ENCODE measurements at regions not wholly inside any gene's neighbourhood (a gene's known extent, or its start where the extent isn't known, plus 50 kb on each side); places are given as distances from the start of the nearest gene placed in this dataset.

DNA sequence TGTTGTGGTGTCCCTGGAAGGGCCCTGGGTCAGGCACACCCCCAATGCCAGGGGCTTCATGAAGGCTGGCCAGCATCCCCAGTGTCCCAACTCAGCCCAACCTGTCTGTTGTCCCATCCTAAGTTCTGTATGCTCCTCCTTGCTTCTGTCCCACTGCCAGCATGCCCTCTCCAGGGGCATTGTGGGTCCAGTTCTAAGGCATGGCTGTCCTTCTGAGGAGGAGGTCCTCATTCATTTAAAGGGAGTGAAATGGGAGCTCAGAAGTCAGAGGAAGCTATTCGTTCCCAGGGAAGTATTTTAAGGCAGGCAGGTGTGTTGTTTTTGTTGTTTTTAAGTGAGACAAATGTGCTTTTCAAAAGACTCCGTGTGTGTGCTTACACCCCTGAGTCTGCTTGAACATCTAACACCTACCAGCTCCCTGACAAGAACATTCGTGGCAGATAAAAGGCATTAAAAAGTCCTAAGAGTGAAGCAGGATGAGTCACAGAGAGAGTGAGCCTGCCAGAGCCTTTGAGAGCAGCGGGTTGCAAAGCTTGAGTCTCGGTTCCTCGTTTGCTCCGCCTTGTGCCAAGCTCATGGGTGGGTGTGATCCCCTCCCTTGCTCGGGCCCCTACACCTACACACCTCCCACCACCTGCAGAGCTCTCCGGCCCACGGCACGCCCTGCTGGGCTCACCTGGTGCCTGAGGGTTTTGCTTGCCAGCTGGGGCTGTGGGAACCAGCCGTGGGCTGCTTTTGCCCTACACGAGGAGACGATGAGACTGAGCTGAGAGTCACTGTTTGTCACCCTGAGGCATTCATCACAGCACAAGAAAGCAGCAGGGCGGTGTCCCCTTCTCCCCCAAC lies 183.4 kb upstream of the TOPAZ1 start:
- ATAC-seq = peak; percentile 75

- ATAC-seq = no peak
These were observed 182.8 kb upstream of the TOPAZ1 start for GRCh38 chr3:44058868-44059203.

DNA sequence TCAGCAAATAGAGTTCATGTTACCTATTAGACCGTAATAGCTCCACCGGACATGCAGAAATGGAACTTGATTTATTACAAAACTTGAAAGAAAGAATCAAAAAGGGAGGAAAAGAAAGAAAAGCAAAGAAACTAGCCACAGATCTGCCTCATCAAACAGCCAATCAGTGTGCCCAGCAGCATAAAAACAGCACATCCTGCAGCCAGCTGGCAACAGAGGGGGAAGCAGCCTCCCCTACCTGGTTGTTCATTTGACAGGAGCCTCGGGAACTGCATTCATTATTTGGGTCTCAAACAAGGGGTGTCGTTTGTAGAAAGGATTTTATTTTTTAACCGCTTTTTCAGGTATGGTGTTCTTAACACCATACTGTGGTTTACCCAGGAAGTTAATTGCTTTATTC lies 181.5 kb upstream of the TOPAZ1 start:
- ATAC-seq = no peak

DNA sequence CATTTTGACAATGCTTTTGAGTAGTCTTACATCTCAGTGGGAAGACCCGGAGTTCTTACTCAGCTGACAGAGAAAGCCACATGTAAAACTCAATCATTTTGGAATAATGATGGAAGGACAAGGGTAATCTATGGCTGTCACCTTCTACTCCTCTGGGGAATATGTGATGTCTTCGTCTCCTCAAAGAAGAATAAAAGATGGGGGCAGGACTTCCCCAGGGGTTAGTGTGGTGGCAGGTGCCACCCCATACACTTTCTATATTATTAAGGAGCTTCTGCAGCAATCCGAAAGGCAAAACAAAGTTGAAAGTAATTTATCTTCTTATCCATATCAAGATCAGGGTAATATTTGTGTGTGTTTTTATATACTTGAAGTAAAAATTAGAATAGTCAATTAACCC lies 180.4 kb upstream of the TOPAZ1 start:
- ATAC-seq = no peak

GRCh38 chr3:44061961-44062360 lies 179.7 kb upstream of the TOPAZ1 start:
- no peak for ATAC-seq

- ATAC-seq = no peak
These were observed 176.2 kb upstream of the TOPAZ1 start for GRCh38 chr3:44065311-44066094.

DNA sequence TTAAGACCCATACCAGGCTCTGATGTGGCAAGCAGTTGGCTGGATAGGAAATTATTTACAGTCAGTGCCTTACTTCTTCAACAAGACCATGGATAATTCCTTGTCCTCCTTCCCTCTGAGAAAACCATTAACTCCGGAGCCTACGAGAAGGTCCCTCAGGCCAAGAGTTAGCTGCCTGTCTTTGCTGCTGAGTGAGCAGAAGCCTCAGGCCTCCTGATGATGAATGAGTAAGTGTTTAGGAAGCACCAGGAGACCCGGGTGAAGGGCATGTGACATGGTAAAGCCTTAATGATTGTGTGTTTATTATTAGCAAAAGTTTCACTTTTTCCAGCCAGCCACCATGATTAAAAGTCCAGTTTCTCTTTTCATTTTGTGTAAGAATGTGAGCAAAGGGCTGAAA lies 174.9 kb upstream of the TOPAZ1 start:
- no peak for ATAC-seq

GRCh38 chr3:44067431-44067830 lies 174.3 kb upstream of the TOPAZ1 start:
- ATAC-seq = no peak

- no peak for ATAC-seq
These were observed 172.9 kb upstream of the TOPAZ1 start for GRCh38 chr3:44068753-44069152.

DNA sequence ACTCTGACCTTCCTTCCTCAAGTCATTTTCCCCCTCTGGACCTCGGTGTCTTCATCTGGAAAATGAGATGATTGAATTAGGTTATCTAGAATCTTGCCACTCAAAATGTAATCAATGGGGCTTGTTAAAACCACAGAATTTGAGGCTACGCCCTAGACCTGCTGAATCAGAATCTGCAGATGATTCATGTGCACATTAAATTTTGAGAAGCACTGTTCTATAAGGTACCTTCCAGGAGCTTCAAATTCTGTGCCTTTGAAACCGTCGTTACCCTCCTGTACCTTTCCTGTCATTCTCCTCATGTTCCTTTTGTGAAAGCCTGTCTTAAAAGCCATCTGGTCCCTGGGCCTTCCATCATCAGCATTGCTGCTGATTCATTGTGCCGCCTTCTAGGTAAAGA lies 172.4 kb upstream of the TOPAZ1 start:
- ATAC-seq = no peak

GRCh38 chr3:44070841-44071546 lies 170.7 kb upstream of the TOPAZ1 start:
- ATAC-seq = no peak

DNA sequence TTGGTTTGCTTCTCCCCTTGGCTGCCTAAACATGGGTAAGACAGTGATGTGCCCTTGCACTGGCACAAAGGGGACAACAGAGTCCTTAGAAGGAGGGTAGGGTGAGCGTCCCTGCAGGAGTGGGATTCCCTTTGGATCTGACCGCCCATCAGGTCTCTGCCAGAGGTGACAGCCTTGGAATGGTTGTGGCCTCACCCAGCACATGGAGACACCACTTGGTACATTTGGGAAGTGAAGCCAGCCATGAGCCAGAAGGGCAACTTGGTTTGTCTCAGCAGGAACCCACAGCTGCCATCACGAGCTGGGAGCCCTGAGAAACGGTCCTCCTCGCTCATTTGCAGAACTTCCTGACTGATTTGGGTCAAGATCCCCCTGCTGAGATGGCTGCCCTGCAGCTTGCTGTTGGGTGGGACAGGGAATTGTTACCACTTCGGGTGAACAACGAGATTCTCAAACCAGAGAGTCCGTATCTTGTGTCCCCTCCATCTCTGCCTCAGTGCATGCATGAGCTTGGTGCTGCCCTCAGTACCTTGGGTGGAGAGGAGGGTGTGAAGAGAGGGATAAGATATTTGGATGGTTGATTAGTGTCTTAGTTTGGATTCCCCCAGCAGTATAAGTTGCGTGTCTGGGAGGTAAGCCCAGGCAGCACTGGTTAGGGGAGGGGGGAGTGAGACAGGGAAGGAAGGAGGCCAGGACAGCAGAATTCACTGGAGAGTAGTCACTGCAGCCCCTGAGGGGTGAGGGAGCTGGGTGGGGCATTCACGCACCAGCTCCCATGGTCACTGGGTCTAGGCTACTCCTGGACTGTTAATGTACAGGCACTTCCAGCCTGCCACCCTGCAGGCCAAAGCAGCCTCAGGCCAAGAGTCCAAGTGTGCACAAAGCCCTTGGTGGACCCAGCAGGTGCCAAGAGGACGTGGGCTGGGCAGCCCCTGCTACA lies 168.8 kb upstream of the TOPAZ1 start:
- ATAC-seq = no peak

DNA sequence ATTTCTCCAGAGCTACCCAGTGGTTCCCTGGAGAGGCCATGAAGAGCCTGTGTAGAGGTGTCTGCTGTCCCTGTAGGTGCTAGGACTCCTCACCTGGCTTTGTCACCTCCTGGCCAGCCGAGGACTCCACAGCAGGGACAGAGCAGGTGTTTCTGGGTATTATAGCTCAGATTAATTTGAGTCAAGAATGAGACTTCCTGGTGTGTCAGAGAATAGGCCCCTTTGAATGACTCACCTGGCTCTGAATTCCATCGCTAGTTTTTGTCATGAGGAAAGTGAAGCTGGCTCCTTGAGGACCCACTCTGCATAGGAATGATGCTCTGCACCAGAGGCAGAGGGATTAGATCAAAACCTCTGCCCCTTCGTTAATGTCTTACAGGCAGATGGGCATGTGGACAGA lies 167.5 kb upstream of the TOPAZ1 start:
- no peak for ATAC-seq

DNA sequence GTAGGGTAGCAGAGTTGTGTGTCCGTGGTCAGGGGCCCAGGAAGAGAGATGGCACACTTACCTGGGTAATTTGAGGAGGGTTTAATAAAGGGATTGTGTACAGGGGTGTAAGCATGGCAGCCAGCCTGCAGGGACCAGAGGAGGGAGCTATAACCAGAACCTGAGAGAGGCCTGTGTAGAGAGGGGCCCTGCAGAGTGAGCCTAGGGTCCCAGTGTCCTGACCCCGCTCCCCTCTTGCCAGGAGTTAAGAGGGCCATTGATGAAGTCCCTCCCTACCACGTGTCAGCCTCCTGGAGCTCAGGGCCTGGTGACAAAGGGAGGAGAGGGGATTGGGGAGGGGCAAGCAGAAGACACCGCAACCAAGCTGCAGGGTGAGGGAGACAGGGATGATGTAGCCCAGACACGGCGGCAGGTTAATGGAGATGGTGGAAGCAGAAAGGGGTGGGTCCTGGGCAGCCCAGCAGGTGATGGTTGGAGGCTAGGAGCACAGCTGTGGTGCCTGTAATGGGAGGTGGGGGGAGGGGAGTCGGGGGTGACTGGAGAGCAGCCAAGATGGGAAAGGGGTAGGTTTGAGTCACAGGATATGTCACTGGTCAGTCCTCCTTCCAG lies 165.4 kb upstream of the TOPAZ1 start:
- no peak for ATAC-seq

DNA sequence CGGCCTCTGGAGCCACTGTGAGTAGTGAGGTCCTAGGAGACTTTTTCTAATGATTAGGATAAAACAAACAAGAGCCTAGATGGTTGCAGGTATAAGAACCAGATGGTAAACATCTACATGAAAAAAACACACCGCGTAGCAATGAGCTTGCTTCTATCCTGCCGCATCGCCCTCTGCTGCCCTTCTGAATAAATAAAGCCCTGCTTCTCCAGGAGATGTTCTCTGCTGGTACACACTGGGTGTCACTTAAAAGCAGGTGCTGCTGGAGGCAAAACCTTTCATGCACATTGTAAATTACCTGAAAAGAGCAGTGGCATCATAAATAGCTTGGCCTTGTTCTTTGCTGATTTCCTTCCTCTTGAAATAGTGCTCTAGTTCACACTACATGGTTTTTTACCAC lies 164.4 kb upstream of the TOPAZ1 start:
- no peak for ATAC-seq

GRCh38 chr3:44078863-44079262 lies 162.8 kb upstream of the TOPAZ1 start:
- ATAC-seq = no peak

DNA sequence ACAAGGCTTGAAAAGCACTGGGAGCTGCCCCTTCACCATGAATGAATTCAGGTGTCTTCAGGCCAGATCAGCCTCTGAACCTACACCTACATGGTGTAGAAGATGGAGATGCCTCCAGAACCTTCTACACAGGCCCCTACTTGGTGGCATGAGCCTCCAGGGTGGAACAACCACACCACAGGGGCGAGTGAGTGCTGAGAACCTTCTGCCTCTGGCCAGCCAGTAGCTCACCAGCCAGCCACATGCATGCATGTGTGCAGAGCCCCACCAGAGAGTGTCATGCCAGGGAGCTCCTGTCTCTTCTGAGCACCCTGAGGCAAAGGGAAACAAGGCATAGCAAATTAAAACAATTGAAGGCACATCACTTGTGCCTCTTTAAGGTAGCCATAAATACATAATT lies 161.8 kb upstream of the TOPAZ1 start:
- no peak for ATAC-seq

DNA sequence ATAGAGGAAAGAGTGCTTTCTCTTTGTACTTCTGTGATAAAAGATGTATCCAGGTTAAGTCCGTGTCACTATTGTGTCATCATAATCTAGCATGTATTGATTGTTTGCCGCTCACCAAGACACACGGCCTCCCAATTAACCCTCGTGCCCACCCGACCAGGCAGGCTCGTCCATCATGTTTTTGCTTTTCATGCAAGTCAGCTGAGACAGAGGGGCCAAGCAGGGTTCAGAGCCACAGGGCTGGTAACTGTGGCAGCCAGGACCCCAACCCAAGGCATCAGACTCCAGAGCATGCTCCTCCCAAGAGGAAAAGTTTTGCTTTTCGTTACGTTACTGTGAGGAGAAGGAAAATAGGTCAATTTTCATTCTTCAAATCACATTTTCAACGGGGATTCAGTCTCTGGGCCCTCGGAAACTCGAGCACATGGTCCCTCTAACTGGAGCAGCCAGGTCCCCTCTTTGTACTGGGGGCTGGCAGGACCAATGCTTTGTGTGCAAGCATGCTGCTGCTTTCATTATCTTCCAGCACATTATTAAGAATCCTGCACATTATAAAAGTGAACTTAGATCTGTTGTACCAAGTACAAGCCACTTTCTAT lies 161.1 kb upstream of the TOPAZ1 start:
- no peak for ATAC-seq

DNA sequence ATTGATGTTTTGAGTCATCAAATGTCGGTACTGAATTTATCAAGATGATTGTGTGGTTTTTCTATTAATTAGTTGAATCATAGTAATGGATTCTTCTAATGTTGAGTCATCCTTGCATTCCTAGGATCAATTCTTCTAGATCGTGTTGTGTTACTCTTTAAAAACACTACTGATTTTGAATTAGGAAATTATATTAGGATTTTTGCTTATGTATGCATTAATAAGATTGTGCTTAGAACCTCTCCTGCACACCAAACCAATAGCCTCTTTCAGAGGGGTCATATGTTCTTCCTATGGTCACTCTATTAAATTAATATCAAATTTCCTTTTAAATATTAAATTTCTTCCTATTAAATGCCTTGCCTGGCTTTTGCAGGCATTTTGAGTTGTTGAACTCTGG lies 151.7 kb upstream of the TOPAZ1 start:
- ATAC-seq = no peak

DNA sequence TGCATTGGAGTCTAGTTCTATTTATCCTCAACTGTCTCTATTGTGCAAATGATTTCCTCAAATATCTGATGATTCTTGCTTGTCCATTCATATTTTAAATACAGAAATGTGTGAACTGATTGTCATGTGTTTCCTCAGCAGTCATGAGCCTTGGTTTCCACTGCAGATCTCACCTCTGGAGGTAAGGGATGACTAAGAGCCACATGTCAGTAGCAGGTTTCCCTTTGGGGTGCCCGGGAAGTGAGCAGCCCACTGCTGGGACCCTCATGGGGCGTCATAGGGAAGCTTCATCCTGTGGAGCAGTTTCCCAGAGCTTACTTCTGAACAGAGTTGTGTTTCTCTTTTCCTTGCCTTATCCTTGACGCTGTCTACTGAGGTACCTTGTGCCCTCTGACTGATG lies 149.2 kb upstream of the TOPAZ1 start:
- no peak for ATAC-seq

GRCh38 chr3:44093531-44093930 lies 148.2 kb upstream of the TOPAZ1 start:
- no peak for ATAC-seq

Measured in esophagus mucosa (tissue), 1 donor.